ENCODE measurements at regions not wholly inside any gene's neighbourhood (a gene's known extent, or its start where the extent isn't known, plus 50 kb on each side); places are given as distances from the start of the nearest gene placed in this dataset.
A peak's percentile ranks its signal among the peaks of the same experiment; 100 is the strongest.
"Not testable (repeated sequence)": the region's sequence is repeated elsewhere in the genome, so short reads cannot be mapped to it uniquely, and the experiment has no call there.

DNA sequence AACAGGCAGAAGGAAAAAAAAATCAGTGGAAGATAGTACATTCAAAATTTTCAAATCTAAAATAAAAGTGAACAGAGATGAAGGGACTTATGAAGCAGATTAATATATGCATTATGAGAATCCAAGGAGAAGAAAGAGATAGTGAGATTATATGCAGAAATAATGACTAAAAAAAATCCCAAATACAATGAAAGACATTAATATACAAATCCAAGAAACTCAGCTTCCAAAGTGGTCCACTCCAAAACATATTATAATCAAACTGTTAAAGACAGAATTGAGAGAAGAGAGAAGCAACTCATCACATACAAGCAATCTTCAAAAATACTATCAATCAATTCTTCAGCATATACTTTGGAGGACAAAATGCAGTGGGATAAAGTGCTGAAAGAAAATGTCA, 73.5 kb upstream of the CARMIL1 start:
- Histone ChIP-seq H3K36me3 (ENCODE audit: control insufficient read depth, insufficient read depth, low read length) (no peaks in the 10 kb centered on the region), H3K4me1 (ENCODE audit: control insufficient read depth, insufficient read depth, low read length) (peaks cover 6% of the 10 kb centered on the region), H3K9ac (ENCODE audit: extremely low read depth, low read length, poor library complexity, severe bottlenecking) (no peak overlapping the region), H3K27me3 (ENCODE audit: control insufficient read depth, insufficient read depth, low read length, poor library complexity, severe bottlenecking) (no peaks in the 10 kb centered on the region), H3K4me3 (ENCODE audit: low read length) (no peak overlapping the region), H3K27ac (ENCODE audit: low read depth, low read length) (no peak overlapping the region), H3K9me3 (ENCODE audit: control insufficient read depth, low read length) (peaks cover 7% of the 10 kb centered on the region)
- Mint-ChIP-seq H3K27me3 (ENCODE audit: insufficient read depth) (no peaks in the 10 kb centered on the region), H3K4me1 (peaks cover 12% of the 10 kb centered on the region), H3K27ac (no peak overlapping the region), H3K36me3 (ENCODE audit: low read depth) (no peaks in the 10 kb centered on the region), H3K9me3 (peaks cover 11% of the 10 kb centered on the region), H3K4me3 (no peak overlapping the region)
- TF ChIP-seq, protein P1, sequence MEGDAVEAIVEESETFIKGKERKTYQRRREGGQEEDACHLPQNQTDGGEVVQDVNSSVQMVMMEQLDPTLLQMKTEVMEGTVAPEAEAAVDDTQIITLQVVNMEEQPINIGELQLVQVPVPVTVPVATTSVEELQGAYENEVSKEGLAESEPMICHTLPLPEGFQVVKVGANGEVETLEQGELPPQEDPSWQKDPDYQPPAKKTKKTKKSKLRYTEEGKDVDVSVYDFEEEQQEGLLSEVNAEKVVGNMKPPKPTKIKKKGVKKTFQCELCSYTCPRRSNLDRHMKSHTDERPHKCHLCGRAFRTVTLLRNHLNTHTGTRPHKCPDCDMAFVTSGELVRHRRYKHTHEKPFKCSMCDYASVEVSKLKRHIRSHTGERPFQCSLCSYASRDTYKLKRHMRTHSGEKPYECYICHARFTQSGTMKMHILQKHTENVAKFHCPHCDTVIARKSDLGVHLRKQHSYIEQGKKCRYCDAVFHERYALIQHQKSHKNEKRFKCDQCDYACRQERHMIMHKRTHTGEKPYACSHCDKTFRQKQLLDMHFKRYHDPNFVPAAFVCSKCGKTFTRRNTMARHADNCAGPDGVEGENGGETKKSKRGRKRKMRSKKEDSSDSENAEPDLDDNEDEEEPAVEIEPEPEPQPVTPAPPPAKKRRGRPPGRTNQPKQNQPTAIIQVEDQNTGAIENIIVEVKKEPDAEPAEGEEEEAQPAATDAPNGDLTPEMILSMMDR (conservative IDR thresholded peaks at IDR 0.05): no peak
- DNase-seq: no peak

DNA sequence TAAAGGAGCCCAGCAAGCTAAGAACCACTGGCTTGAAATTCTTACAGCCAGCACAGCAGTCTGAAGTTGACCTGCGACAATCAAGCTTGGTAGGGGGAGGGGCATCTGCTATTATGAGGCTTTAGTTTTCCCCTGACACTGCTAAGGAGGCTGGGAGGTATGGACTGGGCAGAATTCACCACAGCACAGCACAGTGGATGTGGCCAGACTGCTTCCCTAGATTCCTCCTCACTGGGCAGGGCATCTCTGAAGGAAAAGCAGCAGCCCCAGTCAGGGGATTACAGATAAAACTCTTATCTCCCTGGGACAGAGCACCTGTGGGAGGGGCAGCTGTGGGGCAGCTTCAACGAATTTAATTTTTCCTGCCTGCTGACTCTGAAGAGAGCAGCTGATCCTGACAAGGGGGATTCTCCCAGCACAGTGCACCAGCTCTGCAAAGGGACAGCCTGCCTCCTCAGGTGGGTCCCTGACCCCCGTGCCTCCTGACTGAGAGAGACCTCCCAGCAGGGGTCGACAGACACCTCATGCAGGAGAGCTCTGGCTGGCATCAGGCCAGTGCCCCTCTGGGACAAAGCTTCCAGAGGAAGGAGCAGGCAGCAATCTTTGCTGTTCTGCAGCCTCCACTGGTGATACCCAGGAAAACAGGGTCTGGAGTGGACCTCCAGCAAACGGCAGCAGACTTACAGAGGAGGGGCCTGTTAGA, 71.6 kb upstream of the CARMIL1 start:
- H3K9me3 ChIP-seq (ENCODE audit: control insufficient read depth, low read length); H3K27me3 ChIP-seq (ENCODE audit: control insufficient read depth, insufficient read depth, low read length, poor library complexity, severe bottlenecking); H3K27ac Mint-ChIP-seq; H3K4me3 ChIP-seq (ENCODE audit: low read length); H3K4me3 Mint-ChIP-seq; H3K27me3 Mint-ChIP-seq (ENCODE audit: insufficient read depth); H3K9ac ChIP-seq (ENCODE audit: extremely low read depth, low read length, poor library complexity, severe bottlenecking); H3K4me1 ChIP-seq (ENCODE audit: control insufficient read depth, insufficient read depth, low read length); H3K36me3 Mint-ChIP-seq (ENCODE audit: low read depth); H3K36me3 ChIP-seq (ENCODE audit: control insufficient read depth, insufficient read depth, low read length); H3K27ac ChIP-seq (ENCODE audit: low read depth, low read length): not testable (repeated sequence)
- peaks cover 16% of the 10 kb centered on the region for H3K4me1 Mint-ChIP-seq
- WGBS, 2 experiments (ENCODE audit: insufficient coverage in 1 of 2, insufficient read length in 1 of 2): 54% methylated on average over 2 to 5 of the region's 5 CpGs
- H3K9me3 Mint-ChIP-seq: peaks cover 21% of the 10 kb centered on the region
- DNase-seq: peak; percentile 68

DNA sequence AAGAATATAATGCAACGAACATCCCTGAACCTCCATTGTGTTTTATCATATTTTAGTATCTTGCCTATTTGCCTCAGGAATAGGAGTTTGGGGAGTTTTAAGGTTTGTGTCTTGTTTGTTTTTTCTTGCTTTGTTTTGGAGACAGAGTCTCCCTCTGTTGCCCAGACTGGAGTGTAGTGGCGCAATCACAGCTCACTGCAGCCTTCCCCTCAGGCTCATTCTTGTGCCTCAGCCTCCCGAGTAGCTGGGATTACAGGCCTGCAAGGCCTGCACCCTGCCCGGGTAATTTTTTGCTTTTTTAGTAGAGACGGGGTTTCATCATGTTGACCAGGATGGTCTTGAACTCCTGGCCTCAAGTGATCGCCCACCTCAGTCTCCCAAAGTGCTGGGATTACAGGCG, 63.3 kb upstream of the CARMIL1 start:
- H3K4me3 ChIP-seq (ENCODE audit: low read length): no peak overlapping the region
- no peak overlapping the region for H3K9ac ChIP-seq (ENCODE audit: extremely low read depth, low read length, poor library complexity, severe bottlenecking)
- Mint-ChIP-seq H3K27ac (peak overlapping the region; percentile 24), H3K4me3 (no peak overlapping the region), H3K27me3 (ENCODE audit: insufficient read depth) (peaks cover 2% of the 10 kb centered on the region), H3K4me1 (peaks cover 4% of the 10 kb centered on the region), H3K9me3 (peaks cover 14% of the 10 kb centered on the region), H3K36me3 (ENCODE audit: low read depth) (no peaks in the 10 kb centered on the region)
- no peaks in the 10 kb centered on the region for H3K4me1 ChIP-seq (ENCODE audit: control insufficient read depth, insufficient read depth, low read length)
- H3K9me3 ChIP-seq (ENCODE audit: control insufficient read depth, low read length): no peaks in the 10 kb centered on the region
- WGBS, 2 experiments (ENCODE audit: insufficient coverage in 1 of 2, insufficient read length in 1 of 2): 93 to 98% methylated on average over 4 to 7 of the region's 7 CpGs
- TF ChIP-seq, protein P1 (conservative IDR thresholded peaks at IDR 0.05): no peak
- no peak for DNase-seq
- no peak overlapping the region for H3K27ac ChIP-seq (ENCODE audit: low read depth, low read length)
- H3K27me3 ChIP-seq (ENCODE audit: control insufficient read depth, insufficient read depth, low read length, poor library complexity, severe bottlenecking): no peaks in the 10 kb centered on the region
- no peaks in the 10 kb centered on the region for H3K36me3 ChIP-seq (ENCODE audit: control insufficient read depth, insufficient read depth, low read length)

DNA sequence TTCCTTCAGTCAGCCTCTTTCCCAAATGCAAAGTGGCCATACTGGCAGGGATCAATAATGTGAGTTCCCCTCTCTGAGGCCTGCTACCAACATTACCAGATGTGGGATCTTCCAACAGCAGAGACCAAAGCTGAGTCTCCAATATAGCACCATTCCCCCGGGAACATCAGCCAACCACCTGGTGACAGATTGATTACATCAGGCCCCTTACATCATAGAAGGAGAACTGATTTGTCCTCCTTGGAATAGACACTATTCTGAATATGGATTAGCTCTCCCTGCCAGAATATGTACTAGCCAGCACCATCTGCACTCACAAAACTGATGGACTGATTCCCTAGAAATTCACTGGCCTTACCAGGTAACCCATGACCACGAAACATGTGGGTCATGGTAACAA, 61.9 kb upstream of the CARMIL1 start:
- Mint-ChIP-seq H3K27ac (no peak overlapping the region), H3K9me3 (peaks cover 7% of the 10 kb centered on the region)
- WGBS, 2 experiments (ENCODE audit: insufficient coverage in 1 of 2, insufficient read length in 1 of 2): 95 to 100% methylated on average over 1 to 2 of the region's 2 CpGs

More for the DNA sequence above, 61.9 kb upstream of the CARMIL1 start:
- no peaks in the 10 kb centered on the region for H3K36me3 Mint-ChIP-seq (ENCODE audit: low read depth)
- H3K4me3 Mint-ChIP-seq: no peak overlapping the region
- H3K27me3 Mint-ChIP-seq (ENCODE audit: insufficient read depth): no peaks in the 10 kb centered on the region
- no peak overlapping the region for H3K9ac ChIP-seq (ENCODE audit: extremely low read depth, low read length, poor library complexity, severe bottlenecking)
- H3K36me3 ChIP-seq (ENCODE audit: control insufficient read depth, insufficient read depth, low read length): no peaks in the 10 kb centered on the region
- no peaks in the 10 kb centered on the region for H3K4me1 Mint-ChIP-seq
- H3K4me1 ChIP-seq (ENCODE audit: control insufficient read depth, insufficient read depth, low read length): no peaks in the 10 kb centered on the region
- TF ChIP-seq, protein P1 (conservative IDR thresholded peaks at IDR 0.05): no peak
- H3K27ac ChIP-seq (ENCODE audit: low read depth, low read length): no peak overlapping the region
- H3K4me3 ChIP-seq (ENCODE audit: low read length): no peak overlapping the region
- H3K27me3 ChIP-seq (ENCODE audit: control insufficient read depth, insufficient read depth, low read length, poor library complexity, severe bottlenecking): no peaks in the 10 kb centered on the region
- no peaks in the 10 kb centered on the region for H3K9me3 ChIP-seq (ENCODE audit: control insufficient read depth, low read length)
- DNase-seq: no peak
